MM.1S (cell line): ENCODE measurements at regions not wholly inside any gene's neighbourhood (a gene's known extent, or its start where the extent isn't known, plus 50 kb on each side); places are given as distances from the start of the nearest gene placed in this dataset.

ENCODE experiments used
- DNase-seq: peaks from one replicate; pipeline ENCODE4 v3.0.0-alpha.2; 2015
- H2AFZ ChIP-seq: fragments of 300-600 bp; sonication (generic); 2 replicates; pipeline ENCODE4 v1.6.0; 2016; ENCODE audit warnings: antibody characterized with exemption, low read length
- H3F3A ChIP-seq: fragments of 300-600 bp; sonication (generic); 2 replicates; pipeline ENCODE4 v1.6.1; 2016; ENCODE audit warnings: mild to moderate bottlenecking, antibody characterized with exemption, low read length, moderate library complexity, mixed read lengths; ENCODE audit not compliant: insufficient read depth
- H3K27ac ChIP-seq: fragments of 300-600 bp; sonication (generic); 2 replicates; pipeline ENCODE4 v1.5.1; 2016; ENCODE audit warnings: mild to moderate bottlenecking, low read length
- H3K27me3 ChIP-seq: fragments of 300-600 bp; sonication (generic); replicated peaks from 2 replicates; pipeline ENCODE4 v1.6.0; 2016; ENCODE audit warnings: low read length; ENCODE audit not compliant: insufficient read depth
- H3K36me3 ChIP-seq: fragments of 300-600 bp; sonication (generic); replicated peaks from 2 replicates; pipeline ENCODE4 v1.6.1; 2016; ENCODE audit warnings: mild to moderate bottlenecking, low read length, mixed read lengths; ENCODE audit not compliant: insufficient read depth
- H3K4me1 ChIP-seq: fragments of 300-600 bp; sonication (generic); 2 replicates; pipeline ENCODE4 v1.6.1; 2016; ENCODE audit warnings: low read length, mixed read lengths
- H3K4me2 ChIP-seq: fragments of 300-600 bp; sonication (generic); 2 replicates; pipeline ENCODE4 v1.6.0; 2016; ENCODE audit warnings: low read depth, low read length
- H3K4me3 ChIP-seq: fragments of 300-600 bp; sonication (generic); 2 replicates; pipeline ENCODE4 v1.5.1; 2016; ENCODE audit warnings: low read length, mixed read lengths
- H3K79me2 ChIP-seq: fragments of 300-600 bp; sonication (generic); 2 replicates; pipeline ENCODE4 v1.6.1; 2016; ENCODE audit warnings: mixed run types, low read length, mixed read lengths
- H3K9ac ChIP-seq: fragments of 300-600 bp; sonication (generic); 2 replicates; pipeline ENCODE4 v1.6.1; 2016; ENCODE audit warnings: low read length, mixed read lengths
- H3K9me2 ChIP-seq: fragments of 300-600 bp; sonication (generic); replicated peaks from 2 replicates; pipeline ENCODE4 v1.6.1; 2016; ENCODE audit warnings: mild to moderate bottlenecking, low read length, mixed read lengths; ENCODE audit not compliant: insufficient read depth
- H3K9me3 ChIP-seq: fragments of 300-600 bp; sonication (generic); replicated peaks from 2 replicates; pipeline ENCODE4 v1.6.1; 2016; ENCODE audit warnings: mild to moderate bottlenecking, low read length, mixed read lengths; ENCODE audit not compliant: insufficient read depth
- H4K20me1 ChIP-seq: fragments of 300-600 bp; sonication (generic); 2 replicates; pipeline ENCODE4 v1.6.1; 2016; ENCODE audit warnings: mild to moderate bottlenecking, low read length, moderate library complexity, mixed read lengths; ENCODE audit not compliant: insufficient read depth
- EZH2 ChIP-seq: fragments of 300-600 bp; sonication (generic); optimal IDR thresholded peaks from 2 replicates; pipeline ENCODE3; 2017; ENCODE audit warnings: low read depth, mild to moderate bottlenecking, antibody characterized with exemption, low read length, mixed read lengths
- EZH2phosphoT487 ChIP-seq: fragments of 300-600 bp; sonication (generic); IDR thresholded peaks from 2 replicates; pipeline ENCODE4 v1.6.1; 2018; ENCODE audit warnings: antibody characterized with exemption, low read length
- TF ChIP-seq, protein P1 (sequence below): fragments of 300-600 bp; sonication (generic); IDR thresholded peaks from 2 replicates; pipeline ENCODE4 v1.5.1; 2016; ENCODE audit warnings: antibody characterized with exemption, low read length, mixed read lengths

DNA sequence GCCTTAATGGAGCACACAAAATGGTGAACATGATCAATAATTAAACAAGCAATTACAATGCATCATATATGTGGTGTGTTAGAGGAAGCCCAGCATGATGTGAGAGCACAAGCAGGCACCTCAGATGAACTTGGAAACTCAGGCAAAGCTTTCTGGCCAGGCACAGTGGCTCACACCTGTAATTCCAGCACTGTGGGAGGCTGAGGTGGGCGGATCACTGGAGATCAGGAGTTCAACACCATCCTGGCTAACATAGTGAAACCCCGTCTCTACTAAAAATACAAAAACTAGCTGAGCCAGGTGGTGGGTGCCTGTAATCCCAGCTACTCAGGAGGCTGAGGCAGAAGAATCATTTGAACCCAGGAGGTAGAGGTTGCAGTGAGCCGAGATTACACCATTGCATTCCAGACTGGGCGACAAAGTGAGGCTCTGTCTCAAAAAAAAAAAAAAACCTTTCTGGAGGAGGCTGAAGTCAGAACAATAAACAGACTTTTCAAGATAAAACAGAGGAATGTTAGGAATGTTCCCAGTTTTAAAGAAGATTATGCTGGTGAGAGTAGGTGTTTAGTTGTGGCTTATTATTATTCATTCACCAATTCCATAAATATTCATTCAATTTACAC, 159.4 kb downstream of the CEMIP2 start:
- Histone ChIP-seq H2AFZ (no peak overlapping the region), H3F3A (no peaks in the 10 kb centered on the region), H3K9me2 (no peaks in the 10 kb centered on the region), H3K79me2 (no peaks in the 10 kb centered on the region), H3K36me3 (no peaks in the 10 kb centered on the region), H3K9ac (no peak overlapping the region), H3K27me3 (no peaks in the 10 kb centered on the region), H3K27ac (no peak overlapping the region), H3K4me3 (no peak overlapping the region), H3K9me3 (no peaks in the 10 kb centered on the region), H3K4me2 (no peak overlapping the region), H4K20me1 (no peaks in the 10 kb centered on the region), H3K4me1 (no peaks in the 10 kb centered on the region)
- no peak for DNase-seq
- TF ChIP-seq, protein P1, sequence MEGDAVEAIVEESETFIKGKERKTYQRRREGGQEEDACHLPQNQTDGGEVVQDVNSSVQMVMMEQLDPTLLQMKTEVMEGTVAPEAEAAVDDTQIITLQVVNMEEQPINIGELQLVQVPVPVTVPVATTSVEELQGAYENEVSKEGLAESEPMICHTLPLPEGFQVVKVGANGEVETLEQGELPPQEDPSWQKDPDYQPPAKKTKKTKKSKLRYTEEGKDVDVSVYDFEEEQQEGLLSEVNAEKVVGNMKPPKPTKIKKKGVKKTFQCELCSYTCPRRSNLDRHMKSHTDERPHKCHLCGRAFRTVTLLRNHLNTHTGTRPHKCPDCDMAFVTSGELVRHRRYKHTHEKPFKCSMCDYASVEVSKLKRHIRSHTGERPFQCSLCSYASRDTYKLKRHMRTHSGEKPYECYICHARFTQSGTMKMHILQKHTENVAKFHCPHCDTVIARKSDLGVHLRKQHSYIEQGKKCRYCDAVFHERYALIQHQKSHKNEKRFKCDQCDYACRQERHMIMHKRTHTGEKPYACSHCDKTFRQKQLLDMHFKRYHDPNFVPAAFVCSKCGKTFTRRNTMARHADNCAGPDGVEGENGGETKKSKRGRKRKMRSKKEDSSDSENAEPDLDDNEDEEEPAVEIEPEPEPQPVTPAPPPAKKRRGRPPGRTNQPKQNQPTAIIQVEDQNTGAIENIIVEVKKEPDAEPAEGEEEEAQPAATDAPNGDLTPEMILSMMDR, result no peak
- TF ChIP-seq EZH2phosphoT487, result no peak

DNA sequence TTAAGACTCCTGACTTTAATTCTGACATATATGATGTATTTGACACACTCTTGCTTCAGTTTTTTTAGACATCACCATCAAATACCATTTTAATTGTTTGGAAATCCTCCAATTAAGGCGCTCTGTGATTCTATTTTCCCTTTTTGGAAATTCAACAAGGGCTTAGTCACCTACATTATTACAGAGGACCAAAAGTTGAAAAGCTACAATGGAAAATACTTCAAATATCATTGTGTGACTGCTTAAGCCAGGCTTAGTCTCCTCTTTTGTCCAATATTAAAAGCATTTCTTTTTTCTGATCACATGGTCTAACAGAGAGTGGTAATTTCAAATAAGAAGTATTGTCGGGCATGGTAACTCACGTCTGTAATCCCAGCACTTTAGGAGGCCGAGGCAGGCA, 160.3 kb downstream of the CEMIP2 start:
- Histone ChIP-seq H3K4me1 (no peaks in the 10 kb centered on the region), H3K4me3 (no peak overlapping the region), H3K27me3 (no peaks in the 10 kb centered on the region), H3K27ac (no peak overlapping the region), H3K9ac (no peak overlapping the region), H3K36me3 (no peaks in the 10 kb centered on the region), H3K4me2 (no peak overlapping the region), H4K20me1 (no peaks in the 10 kb centered on the region), H3F3A (no peaks in the 10 kb centered on the region), H2AFZ (no peak overlapping the region), H3K79me2 (no peaks in the 10 kb centered on the region), H3K9me2 (no peaks in the 10 kb centered on the region), H3K9me3 (no peaks in the 10 kb centered on the region)
- TF ChIP-seq, protein P1, result no peak
- TF ChIP-seq EZH2 (no peak), EZH2phosphoT487 (no peak)
- DNase-seq, result no peak

DNA sequence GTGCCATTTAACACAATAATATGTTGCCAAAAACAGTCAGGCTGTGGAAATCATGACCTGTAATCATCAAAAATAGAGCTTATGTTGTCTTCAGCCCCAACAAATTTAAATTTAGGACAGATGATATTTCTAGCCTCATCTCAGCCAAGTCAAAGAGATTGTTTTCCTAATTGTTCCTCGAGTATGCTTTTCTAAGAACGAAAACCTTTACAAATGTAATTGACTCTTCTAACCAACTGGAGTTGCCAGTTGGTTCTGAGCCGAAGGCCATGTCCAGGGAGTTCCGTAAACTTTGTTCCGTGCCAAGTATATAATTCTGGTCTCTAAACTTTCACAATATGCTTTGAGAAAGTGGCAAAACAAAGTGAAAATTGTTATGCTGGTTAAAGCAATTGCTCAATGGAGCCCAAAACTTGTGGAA, 160.8 kb downstream of the CEMIP2 start:
- H3K4me2 ChIP-seq, result no peak overlapping the region
- no peaks in the 10 kb centered on the region for H4K20me1 ChIP-seq
- H3K9me2 ChIP-seq, result no peaks in the 10 kb centered on the region
- H3F3A ChIP-seq, result no peaks in the 10 kb centered on the region
- no peaks in the 10 kb centered on the region for H3K4me1 ChIP-seq
- TF ChIP-seq EZH2phosphoT487, result no peak
- TF ChIP-seq EZH2, result no peak
- TF ChIP-seq, protein P1, result no peak
- no peaks in the 10 kb centered on the region for H3K36me3 ChIP-seq
- DNase-seq, result no peak
- no peak overlapping the region for H3K9ac ChIP-seq
- H3K9me3 ChIP-seq, result no peaks in the 10 kb centered on the region
- H3K27me3 ChIP-seq, result no peaks in the 10 kb centered on the region
- H3K4me3 ChIP-seq, result no peak overlapping the region
- no peak overlapping the region for H3K27ac ChIP-seq
- H2AFZ ChIP-seq, result no peak overlapping the region
- no peaks in the 10 kb centered on the region for H3K79me2 ChIP-seq
